NCI-H1694 (cell line): ENCODE measurements at regions not wholly inside any gene's neighbourhood (a gene's known extent, or its start where the extent isn't known, plus 50 kb on each side); places are given as distances from the start of the nearest gene placed in this dataset.
"Not testable (repeated sequence)": the region's sequence is repeated elsewhere in the genome, so short reads cannot be mapped to it uniquely, and the experiment has no call there.

ENCODE experiments used
- DNase-seq: peaks from one replicate; lab custom pipeline; 2025; lab: John Stamatoyannopoulos, UW

DNA sequence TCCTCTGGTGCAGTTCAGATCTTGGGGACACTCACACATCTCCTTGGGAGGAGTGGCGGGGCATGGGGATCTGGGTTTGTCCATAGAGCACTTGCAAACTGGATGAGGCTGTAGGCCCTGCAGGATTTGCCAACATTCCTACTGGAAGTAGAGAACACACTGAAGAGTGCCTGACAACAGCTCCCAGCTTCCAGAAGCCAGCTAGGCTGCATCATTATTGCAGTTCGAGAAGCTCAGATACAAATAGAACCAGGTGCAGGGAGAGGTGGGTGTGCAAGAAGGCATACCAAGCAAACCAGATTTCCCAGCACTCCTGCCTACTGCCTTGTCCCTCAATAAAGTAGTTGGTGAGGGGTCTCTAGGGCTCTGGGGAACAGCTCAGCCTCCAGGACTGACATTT is 52.5 kb downstream of the RHOB start:
- no peak for DNase-seq

DNA sequence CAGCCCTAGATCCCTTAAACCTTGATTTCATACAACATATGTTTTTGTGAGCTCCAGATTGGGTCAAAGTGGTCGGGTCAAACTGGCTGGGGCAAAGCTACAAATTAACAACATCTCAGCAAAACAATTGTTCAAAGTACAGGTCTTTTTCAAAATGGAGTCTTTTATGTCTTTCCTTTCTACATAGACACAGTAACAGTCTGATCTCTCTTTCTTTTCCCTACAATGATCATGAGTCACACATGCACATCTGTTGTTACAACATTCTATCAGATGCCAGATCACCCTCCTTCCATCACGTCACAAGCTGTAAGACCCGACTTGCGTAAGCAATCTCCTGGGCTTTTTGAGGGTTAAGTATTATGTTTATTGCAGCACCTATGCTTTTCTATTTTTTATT is 55.1 kb downstream of the RHOB start:
- no peak for DNase-seq

DNA sequence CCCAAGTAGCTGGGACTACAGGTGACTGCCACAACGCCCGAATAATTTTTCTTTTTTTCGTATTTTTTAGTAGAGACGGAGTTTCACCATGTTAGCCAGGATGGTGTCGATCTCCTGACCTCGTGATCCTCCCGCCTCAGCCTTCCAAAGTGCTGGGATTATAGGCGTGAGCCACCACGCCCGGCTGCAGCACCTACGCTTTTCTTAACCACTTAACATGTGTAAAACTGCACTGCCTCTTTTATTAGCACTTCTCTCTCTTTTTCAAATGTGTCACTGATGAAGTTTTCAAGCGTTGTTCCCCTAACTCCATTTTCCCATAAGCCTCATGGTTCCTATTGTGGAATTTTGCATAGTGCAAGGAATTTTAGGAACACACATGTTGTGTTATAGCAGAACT is 55.6 kb downstream of the RHOB start:
- not testable (repeated sequence) for DNase-seq

DNA sequence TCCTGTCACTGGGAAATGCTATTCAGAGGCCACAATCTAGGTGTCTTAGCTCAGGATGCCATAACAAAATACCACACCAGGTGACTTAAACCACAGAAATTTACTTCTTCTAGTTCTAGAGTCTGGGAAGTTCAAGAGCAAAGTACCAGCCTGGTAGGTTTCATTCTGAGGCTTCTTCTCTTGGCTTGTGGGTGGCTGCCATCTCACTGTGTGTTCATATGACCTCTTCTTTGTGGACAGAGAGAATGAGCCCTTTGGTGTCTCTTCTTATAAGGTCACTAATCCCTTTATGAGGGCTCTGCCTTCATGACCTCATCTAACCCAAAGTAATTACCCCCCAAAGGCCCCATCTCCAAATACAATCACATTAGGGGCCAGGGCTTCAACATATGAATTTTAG is 57.3 kb downstream of the RHOB start:
- DNase-seq = no peak

DNA sequence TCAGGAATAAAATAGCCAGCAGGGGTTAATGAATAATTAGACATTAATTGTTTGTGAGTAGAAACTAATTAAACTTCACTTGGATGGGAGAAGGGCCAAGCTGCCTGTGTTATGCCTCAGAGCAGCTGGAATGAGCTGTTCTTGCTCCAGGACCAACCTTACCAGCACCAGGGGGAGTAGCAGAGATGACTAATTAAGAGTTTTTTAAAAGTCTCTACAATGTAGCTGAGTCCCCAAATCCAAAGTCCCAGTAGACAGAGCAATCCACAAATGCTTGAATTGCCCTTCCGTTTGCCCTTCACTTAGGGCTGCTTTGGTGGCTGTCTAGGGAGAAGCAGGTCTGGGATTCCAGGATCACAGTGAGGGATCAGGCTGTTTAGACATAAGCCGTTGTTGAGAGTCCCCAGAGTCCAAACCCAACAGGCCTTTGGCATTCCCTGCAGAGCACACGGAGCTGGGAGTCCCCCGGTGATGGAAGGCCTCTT is 59.4 kb downstream of the RHOB start:
- no peak for DNase-seq

DNA sequence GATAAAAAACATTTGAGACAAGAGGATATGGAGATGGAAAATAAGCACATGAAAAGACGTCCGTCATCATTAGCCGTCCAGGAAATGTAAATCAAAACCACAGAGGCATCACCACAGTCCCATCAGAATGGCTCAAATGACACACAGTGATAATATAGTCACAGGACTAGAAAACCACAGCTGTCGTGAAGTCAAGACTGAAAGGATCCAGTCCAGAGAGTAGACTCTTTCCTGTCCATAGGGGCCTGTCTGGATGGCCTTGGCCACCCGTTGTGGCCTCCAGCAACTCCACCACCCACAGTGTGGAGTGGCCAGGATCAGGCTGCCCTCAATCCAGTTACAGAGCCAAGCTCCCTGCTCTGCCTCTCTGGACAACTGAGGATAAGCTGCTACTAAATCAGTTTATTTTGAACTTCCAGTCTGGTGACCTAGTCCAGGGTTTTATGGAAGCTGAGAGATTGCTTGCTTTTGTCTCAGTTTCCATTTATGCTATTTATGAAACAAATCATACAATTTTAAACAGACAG is 60.4 kb downstream of the RHOB start:
- no peak for DNase-seq

DNA sequence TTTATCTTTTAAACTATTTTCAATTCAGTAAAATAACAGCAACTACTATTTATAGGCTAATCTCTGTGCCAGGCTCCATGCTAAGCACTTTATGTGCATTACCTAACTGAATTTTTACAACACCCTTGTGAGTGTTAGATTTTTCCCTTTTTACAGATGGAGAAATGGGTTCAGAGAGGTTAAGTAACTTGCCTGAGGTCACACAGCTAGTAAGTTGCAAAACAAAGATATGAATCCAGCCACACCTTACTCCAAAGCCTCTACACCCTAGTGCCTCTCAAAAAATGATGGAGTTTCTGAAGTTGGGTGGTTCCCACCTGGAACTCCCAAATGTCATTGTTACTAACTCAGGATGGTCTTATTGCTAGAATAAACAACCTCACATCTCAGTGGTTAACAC is 60.8 kb downstream of the RHOB start:
- DNase-seq = no peak

DNA sequence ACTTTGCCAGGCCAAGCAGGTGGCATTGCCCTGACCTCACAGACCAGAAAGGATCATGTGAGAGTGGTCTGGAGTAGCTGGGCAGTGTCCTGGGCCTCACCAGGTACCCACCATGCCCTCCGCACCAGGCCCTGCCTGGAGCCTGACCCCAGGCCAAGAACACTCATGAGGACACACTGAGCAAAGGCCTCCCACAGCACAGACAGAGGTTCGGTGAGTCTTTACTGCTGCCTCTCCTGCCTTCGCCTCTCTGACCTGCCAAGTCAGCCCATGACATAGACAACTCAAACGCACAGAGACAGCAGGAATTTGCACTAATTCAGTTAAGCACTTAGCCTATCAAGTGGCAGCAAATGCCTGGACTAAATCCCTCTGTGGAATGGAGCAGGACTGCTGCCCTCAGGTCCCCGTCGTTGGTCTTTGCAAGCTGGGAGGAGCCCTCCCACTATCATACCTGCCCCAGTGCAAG is 62.5 kb downstream of the RHOB start:
- no peak for DNase-seq

DNA sequence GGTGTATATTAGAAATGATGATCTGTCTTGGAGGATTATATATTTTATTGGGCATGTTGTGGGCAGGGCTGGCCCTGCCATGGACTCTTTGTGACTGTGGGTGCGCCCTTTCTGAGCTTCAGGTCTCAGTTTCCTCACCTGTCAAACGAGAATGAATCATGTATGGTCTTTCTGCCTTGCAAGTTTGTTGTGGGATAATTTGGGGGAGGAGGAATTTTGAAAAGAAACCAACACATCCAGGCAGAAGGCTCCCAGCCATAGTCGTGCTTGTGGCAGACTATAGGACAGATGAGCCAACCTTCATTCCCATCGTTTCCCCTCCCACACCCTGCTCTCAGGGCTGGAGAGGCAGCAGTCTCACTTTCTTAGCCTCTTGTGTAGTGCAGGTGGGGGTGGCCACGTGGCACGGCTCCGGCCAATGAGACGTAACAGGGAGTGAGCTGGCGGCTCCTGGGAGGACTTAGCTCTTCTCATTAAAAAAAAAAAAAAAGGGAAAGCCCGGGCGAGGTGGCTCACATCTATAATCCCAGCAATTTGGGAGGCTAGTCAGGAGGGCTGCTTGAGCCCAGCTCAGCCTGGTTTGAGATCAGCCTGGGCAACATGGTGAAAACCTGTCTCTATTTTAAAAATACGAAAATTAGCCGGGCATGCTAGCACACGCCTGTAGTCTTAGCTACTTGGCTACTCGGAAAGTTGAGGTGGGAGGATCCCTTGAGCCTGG is 63.1 kb downstream of the RHOB start:
- peak; percentile 19 for DNase-seq

DNA sequence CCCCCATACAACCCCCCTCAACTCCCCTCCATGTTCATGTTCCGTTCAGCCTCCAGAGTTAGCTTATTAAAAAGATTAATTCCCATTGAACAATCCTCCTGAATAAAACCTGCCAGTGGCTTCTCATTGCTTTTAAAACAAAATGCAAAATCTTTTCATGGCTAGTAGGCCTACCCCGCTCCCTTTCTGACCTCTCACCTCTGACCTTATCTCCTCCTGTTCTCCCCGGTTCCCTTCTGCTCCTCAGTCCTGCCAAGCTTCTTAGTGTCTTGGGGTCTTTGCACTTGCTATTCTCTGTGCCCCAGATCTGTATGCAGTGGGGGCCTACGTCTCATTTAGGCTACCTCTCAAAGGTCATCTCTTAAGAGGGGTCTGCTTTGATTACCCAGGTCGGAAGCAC is 64.3 kb downstream of the RHOB start:
- DNase-seq = no peak

DNA sequence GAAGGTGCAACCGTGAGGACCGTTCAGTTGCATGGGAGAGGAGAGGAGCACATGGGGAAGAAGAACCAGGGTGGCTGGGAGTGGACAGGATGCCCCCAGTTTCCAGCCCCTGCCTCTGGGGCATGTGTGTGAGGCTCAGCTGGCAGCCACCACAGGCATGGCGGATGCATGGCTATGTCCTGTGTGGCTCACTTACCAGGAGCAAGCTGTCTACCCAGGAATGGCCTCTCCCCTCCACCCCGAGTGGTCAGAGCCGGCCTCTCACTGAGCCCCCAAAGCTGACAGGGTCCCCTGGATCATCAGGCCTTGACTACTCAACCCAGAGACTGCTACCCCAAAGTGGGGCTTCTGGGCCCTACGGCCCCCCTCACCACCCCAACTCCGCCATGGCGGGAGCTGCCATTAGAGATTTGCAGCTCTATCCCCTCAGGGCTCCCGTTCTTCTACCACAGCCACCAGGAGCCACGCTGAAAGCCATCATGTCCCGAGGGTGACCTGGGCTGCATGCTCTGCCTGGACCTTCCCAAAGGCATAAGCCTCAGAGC is 65.3 kb downstream of the RHOB start:
- no peak for DNase-seq

DNA sequence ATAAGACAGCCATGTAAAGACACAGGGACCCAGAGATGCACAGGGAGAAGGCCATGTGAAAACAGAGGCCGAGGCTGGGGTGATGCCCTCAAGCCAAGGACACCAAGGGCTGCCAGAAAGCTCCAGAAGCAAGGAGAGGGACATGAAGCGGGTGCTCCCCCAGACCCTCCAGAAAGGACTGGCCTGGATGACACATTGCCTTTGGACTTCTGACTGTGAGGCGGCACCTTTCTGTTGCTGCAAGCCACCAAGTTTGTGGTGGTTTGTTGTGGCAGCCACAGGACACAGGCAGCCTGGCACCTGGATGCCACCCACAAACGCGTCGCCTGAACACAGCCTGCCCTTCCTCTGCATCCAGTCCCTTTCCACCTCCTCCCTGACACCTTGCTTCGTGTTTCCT is 67.1 kb downstream of the RHOB start:
- no peak for DNase-seq

DNA sequence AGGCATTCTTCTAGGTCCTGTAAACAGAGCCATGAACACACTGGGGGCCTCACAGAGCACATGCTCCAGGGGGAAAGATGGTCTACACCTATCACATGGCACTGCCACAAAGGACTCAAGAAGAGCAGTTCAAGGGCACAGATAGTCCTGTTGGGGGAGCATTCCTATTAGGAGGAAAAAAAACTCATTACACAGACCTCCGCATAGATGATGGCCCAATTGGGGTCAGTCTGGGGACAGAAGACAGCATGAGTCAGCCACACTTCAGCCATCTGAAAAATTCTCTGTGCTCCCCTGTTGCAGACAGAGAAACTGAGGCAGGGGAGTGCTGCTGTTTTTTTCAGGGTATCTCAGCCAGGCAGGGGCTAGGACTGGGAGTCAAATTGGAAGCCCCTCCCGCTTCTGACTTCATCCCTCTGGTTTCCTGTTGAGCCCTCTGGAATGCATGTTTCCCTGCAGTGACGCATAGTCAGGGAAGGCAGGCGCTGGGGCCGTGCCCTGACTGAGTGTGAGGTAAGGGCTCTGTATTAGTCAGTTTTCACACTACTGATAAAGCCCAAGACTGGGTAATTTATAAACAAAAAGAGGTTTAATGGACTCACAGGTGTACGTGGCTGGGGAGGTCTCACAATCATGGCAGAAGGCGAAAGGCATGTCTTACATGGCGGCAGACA is 67.9 kb downstream of the RHOB start:
- DNase-seq = no peak

DNA sequence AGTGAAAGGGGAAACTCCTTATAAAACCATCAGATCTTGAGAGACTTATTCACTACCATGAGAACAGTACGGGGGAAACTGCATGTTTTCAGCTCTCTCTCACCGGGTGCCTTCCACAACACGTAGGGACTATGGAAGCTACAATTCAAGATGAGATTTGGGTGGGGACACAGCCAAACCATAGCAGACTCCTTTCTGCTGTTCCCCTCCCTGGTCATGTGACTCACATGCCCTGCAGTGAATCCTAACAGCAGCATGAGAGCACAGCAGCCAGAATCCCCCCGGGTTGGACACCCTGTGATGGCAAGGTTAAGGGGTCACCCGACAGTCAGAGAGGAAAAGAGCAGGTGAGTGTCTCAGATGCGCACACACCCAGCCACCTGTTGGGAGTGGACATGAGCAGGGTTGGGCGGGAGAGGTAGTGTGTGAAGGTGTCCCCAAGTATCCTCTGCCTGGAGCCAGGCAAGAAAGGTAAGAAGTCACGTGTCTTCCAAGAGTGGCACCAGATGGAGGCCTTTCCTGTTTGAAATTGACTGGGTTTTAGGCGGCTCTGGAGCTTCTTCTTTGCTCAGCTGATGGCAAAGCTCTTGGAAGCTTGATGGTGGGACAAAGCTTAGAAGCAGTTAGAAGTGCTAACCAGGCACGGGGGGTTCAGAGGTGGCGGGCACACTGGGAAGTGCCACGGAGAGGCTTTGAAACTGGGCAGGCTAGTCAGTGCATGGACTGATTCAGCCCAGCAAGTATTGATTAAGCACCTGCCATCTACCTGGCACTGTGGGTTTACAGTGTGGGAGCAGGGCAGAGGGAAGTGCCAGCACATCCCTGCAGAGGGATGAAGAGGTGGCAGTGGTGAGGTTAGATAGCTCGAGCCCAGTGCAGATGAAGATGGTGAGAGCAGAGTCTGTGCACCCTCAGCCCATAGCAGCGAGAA is 68.7 kb downstream of the RHOB start:
- DNase-seq = no peak

DNA sequence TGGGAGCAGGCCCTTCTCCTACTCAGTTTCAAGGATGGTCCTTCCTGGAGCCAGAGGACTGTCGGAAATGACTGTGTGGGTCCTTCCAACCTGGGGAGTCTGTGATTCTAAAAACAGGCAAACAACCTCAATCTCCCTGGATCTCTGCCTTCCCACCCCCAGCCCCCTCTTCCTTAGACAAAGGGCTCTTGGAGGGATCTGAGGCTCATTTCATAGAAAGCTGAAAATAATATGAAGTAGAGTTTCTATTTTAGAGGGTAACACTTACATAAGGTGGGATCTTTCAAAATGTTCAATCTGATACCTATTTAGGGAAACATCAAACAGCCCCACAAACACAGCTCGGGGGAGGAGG is 69.4 kb downstream of the RHOB start:
- no peak for DNase-seq

DNA sequence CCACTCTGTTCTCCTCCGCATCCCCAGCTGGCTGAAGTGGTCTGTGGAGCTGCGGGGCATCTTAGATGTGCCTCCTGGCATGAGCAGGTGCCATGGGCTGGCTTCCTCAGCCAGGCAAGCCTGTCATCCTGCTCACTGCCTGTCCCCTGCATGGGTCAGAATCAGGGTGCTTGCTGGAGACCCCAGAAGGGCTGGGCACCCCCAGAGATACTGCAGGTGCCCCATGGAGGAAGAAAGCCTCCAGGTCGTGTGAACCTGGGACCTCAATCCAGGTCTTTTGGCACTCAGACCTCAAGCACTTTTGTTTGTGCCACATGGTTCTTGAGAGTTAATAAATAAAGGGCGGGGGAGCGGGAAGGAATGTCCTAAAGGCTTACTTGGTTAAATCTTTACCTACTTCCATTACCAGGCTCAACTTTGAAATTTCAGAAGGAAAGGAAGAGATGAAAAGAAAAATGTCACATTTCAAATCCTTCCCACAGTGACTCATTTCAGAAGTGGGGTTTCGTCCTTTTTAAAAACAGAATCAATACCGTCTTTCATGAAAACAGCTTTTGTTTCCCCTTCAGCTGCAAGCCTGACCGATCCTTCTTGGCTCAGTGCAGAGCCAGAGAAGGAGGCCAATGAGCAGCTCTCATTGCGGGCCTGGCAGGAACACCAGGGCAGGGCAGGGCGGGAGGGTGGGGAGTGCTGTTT is 69.9 kb downstream of the RHOB start:
- DNase-seq = no peak

DNA sequence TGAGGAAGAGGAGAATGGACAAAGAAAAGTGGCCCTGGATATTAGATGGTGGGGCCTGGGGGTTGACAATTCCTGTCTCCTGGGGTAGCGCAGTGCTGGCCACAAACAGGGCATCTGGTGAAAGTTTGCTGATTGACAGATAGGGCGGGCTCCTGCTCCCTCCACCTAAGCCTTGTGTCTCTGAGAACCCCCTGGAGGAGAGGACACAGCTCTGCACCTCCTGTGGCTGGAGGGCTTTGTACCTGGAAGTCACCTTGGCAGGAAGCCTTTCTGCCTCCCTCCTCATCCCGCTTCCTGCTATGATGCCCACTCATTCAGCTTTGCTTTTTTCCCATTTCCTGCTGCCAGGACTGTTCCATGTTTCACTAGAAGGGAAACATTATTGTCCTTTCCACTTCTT is 72.4 kb downstream of the RHOB start:
- no peak for DNase-seq

DNA sequence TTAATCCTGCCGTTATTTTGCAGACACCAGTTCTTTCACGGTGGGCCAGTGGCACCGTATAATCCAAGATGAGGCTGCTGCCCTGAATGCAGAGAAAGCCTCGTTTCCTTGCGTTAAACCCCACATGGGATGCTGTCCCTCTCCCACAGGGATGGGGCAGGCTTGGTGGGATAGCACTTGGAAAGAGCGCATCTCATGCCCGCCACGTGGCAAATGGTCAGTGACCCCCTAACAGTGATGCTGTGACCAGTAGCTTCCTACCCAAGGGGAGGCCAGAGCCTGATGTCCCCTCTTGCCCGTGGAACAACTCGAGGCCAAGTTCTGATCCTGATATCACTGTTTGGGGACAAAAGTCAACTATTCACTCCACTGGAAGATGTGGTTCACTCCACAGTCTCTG is 73.3 kb downstream of the RHOB start:
- DNase-seq = no peak

DNA sequence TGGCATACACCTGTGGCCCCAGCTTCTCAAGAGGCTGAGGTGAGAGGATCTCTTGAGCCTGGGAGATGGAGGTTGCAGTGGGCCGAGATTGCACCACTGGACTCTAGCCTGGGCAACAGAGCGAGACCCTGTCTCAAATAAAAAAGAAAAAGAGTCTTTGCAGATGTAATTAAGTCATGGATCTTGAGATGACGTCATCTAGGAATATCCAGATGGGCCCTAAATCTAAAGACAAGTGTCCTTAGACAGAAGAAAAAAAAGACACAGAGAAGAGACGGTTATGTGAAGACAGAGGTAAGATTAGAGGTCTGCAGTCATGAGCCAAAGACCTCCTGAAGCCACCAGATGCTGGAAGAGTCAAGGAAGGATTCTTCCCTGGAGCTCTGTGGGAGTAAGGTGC is 74.3 kb downstream of the RHOB start:
- DNase-seq = no peak

DNA sequence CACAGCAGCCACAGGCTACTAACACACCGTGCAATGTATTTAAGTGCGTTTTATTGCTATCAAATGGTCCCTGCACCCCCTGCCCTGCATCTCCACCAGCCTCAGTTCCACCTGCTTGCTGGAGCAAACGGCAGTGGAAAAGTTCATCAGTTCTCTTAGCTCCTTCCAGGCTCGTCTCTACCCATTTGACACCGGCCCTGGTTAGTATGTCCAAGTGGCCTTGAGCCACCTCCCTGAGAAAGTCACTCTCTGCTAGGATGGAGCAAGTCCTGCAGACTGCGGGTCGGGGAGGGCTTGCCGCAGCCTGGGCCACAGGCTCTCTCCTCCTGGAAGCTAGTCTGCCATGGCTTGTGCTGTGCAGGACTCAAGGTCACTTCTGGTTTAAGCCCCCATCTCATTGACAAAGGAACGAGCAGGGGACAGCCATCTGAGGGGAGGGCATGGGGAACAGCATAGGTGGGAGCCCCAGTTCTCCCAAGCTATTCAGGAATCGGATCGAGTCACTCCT is 74.9 kb downstream of the RHOB start:
- no peak for DNase-seq

DNA sequence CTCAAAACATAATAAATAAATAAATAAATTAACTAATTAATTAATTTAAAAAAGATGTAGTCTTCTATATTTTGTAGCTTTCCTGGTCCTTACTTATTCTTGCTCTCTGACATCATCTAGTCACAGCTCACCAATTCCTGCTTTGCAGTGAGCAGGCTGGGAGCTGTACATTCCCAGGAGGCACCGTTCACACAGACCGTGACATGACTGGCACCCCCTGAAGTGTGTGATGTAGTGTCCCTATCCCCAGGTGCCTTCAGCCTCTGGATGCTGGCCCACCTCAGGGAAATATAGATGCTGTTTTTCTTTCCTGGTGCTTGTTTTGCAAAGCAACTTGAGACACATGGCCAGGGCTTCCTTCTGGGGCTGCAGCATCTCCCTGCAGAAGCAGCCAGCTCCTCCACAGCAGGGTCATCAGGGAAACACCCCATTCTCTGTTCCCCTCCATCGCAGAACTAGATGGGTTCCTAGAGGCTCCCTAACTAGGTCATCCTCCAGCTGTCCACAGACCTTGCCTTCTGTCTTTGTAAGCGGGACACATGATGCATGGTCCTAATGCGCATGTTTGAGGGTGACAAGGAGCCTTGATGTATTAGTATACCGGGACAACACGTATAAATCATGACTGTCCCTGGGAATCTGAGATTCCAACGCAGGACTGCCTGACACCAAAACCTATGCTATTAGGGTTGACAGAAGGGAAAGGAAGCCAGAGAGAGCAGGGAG is 76.4 kb downstream of the RHOB start:
- DNase-seq = no peak
